ENCODE measurements at regions not wholly inside any gene's neighbourhood (a gene's known extent, or its start where the extent isn't known, plus 50 kb on each side); places are given as distances from the start of the nearest gene placed in this dataset.

- TF ChIP-seq ZFP30 (CRISPR knock-in tag; IDR thresholded peaks at IDR 0.05) (no peak), CSDC2 (CRISPR knock-in tag; IDR thresholded peaks at IDR 0.05) (no peak), ZNF8 (CRISPR knock-in tag; IDR thresholded peaks at IDR 0.05) (no peak)
Observed at GRCh38 chr5:152335461-152335860, 69.6 kb downstream of the NMUR2 start.
